ENCODE measurements at regions not wholly inside any gene's neighbourhood (a gene's known extent, or its start where the extent isn't known, plus 50 kb on each side); places are given as distances from the start of the nearest gene placed in this dataset.
"Not testable (repeated sequence)": the region's sequence is repeated elsewhere in the genome, so short reads cannot be mapped to it uniquely, and the experiment has no call there.

DNA sequence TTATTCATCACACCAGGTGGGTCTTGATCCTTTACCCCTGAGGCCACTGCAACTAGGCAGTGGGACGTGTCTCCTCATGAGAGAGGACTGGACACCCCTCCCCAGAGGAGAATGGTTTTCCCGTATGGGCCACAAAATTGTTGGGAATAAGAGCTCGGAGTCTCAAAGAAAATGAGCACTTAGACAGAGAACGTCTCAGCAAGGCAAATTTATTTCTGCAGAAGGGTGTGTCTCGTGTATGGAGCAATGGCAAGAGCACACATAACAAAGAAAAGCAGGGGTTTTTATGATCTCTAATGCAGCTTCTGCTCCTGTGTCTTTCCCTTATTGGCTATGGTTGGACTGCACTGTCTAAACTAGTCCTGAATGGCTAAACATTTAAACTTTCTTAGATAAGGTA is 803.5 kb downstream of the PLOD2 start:
- no peak for DNase-seq

- no peak for DNase-seq
Observed at GRCh38 chr3:145359040-145359439, 801.9 kb downstream of the PLOD2 start.

DNA sequence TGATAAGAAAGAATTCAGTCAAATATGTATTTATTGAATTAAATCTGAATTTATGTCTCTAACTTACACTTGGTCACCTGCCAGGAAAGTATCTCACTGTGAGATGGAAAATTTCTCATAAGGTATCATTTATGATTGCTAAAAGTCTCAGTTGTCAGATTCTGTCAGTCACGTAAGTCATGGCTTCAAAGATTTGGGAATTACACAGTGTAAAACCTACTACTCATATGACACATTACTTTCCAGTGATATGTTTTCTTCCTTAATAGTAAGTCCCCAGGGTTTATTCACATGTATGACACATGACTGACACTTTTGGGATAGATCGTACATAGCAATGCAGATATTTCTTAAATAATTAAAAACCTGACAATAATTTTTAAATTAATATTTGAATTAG is 792.2 kb downstream of the PLOD2 start:
- no peak for DNase-seq

- DNase-seq: no peak
Observed at GRCh38 chr3:145370870-145371269, 790.1 kb downstream of the PLOD2 start.

DNA sequence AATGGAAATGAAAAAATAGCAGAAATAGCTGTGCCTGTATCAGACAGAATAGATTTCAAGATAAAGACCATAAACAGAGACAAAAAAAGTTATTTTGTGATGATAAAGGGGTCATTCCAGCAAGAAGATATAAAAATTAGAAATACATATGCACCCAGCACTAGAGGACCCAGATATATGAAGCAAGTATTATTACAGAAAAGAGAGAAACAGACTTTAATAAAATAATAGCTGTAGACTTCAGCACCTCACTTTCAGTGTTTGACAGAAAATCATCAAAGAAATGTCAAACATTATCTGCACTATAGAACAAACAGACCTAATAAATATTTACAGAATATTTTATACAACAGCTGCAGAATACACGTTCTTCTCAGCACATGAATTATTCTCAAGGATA is 783.7 kb downstream of the PLOD2 start:
- no peak for DNase-seq

DNA sequence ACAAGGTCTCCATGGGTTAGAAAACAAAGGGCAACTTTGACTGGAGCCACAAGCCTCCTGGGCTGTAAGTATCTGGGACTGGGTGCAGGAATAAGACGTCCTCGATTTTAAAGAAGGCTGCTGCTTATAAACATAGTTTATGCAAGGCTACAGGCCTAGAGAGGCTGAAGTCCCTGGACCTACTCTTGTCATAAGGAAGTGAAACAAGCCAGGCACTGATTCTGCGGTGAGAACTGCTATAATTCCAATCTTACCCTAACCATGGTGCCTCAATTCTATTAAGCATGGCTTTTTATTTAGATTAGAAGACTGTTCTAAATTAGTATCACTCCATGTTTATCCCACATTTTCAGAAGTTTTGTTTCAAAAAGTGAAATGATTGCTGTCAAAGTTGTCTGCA is 777.6 kb downstream of the PLOD2 start:
- DNase-seq: no peak

GRCh38 chr3:145384307-145384706 is 776.7 kb downstream of the PLOD2 start:
- no peak for DNase-seq

DNA sequence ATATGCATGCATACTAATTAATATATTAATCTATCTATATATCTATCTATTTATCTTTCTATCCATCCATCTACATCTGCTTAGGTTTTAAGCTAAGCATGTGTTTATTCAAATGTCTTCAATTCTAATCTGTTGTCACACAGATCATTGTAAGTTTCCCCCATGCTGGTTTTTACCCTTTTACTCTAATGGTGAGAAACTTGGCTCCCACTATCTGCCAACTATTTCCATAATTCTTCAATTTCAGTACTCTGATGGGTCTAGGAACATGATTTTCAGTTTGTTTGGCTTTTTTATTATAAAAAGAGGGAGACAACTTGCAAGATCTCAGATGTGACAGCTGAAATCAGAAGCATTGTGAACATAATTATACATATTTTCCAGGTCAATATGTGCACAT is 773.8 kb downstream of the PLOD2 start:
- DNase-seq: no peak

DNA sequence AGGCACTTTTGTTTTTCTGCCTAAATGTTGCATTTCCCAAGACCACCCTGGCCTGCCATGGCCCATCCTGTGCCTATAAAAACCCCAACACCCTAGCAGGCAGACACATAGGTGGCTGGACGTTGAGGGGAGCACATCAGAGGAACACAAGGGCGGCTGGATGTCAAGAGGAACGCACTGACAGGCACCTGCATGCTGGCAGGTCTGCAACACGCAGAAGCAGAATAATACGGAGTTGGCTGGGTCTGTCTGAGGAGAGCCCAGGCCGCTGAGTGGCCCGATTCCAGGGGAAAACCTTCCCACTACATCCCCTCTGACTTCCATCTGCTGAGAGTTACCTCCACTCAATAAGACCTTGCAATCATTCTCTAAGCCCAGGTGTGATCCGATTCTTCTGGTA is 765.6 kb downstream of the PLOD2 start:
- no peak for DNase-seq

DNA sequence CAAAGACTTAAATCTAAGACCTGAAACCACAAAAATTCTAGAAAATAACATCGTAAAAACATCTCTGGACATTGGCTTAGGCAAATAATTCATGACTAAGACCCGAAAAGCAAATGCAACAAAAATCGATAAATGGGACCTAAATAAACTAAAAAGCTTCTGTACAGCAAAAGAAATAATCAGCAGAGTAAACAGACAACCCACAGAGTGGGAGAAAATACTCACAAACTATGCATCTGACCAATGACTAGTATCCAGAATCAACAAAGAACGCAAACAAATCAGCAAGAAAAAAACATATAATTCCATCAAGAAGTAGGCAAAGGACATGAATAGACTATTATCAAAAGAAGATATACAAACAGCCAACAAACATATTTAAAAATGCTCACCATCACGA is 749.4 kb downstream of the PLOD2 start:
- no peak for DNase-seq

- no peak for DNase-seq
Observed at GRCh38 chr3:145417678-145418077, 743.3 kb downstream of the PLOD2 start.

GRCh38 chr3:145422556-145422955 is 738.4 kb downstream of the PLOD2 start:
- no peak for DNase-seq

DNA sequence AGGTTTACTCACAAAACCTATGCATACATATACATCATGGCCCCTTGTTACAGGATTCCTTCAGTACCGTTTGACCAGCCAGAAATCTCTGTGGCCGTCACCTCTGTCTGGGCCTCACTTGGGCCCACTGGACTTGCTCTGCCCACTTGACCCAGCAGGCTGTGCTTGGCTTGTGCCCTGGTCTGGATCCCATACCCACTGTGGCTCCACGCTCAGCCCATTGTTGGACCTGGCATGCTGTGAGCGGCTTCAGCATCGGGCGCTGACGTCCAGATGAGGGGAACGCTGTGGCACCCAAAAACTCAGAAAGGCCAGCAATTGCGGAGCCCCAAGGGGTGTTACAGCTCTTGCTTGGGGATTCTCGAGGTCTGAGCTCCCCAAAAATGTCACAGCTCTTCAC is 733.6 kb downstream of the PLOD2 start:
- DNase-seq: no peak

GRCh38 chr3:145429546-145429945 is 731.4 kb downstream of the PLOD2 start:
- no peak for DNase-seq

- no peak for DNase-seq
Observed at GRCh38 chr3:145448436-145448835, 712.5 kb downstream of the PLOD2 start.

- no peak for DNase-seq
Observed at GRCh38 chr3:145450018-145450682, 710.8 kb downstream of the PLOD2 start.

- DNase-seq: no peak
Observed at GRCh38 chr3:145457825-145458552, 703.0 kb downstream of the PLOD2 start.

DNA sequence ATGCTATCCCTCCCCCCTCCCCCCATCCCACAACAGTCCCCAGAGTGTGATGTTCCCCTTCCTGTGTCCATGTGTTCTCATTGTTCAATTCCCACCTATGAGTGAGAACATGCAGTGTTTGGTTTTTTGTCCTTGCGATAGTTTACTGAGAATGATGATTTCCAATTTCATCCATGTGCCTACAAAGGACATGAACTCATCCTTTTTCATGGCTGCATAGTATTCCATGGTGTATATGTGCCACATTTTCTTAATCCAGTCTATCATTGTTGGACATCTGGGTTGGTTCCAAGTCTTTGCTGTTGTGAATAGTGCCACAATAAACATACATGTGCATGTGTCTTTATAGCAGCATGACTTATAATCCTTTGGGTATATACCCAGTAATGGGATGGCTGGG is 701.3 kb downstream of the PLOD2 start:
- DNase-seq: not testable (repeated sequence)

- DNase-seq: no peak
Observed at GRCh38 chr3:145471976-145472375, 689.0 kb downstream of the PLOD2 start.

DNA sequence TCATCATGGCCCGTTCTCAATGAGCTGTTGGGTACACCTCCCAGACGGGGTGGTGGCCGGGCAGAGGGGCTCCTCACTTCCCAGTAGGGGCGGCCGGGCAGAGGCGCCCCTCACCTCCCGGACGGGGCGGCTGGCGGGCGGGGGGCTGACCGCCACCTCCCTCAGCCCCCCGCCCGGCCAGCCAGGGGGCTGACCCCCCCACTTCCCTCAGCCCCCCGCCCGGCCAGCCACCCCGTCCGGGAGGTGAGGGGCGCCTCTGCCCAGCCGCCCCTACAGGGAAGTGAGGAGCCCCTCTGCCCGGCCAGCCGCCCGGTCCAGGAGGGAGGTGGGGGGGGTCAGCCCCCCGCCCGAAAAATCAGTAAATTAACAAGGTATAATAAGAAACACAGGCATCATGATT is 678.2 kb downstream of the PLOD2 start:
- DNase-seq: not testable (repeated sequence)

GRCh38 chr3:145483992-145484391 is 677.0 kb downstream of the PLOD2 start:
- no peak for DNase-seq

DNA sequence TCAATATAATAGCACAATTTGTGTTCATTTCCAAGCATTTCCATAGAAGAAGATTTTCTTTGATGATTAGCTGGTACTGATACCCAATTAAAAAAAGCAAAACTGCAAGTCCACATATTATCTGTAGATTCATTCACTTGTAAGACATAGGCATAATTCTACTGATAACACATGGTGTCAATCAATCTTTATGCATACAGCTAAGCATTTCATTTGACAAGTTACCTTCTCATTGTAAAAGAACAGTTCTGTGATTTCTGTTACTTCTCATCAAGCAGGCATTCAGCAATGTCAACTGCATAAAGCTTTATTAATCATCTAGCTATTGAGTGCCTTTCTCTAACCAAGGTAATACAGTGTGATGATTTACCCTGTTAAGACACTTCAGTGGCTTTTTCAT is 672.0 kb downstream of the PLOD2 start:
- no peak for DNase-seq

GRCh38 chr3:145490088-145491048 is 670.6 kb downstream of the PLOD2 start:
- no peak for DNase-seq

GRCh38 chr3:145492456-145492855 is 668.5 kb downstream of the PLOD2 start:
- no peak for DNase-seq

Measured in CD4-positive, alpha-beta T cell treated with Interleukin-15 for 1 hour (primary cell).